ENCODE measurements at regions not wholly inside any gene's neighbourhood (a gene's known extent, or its start where the extent isn't known, plus 50 kb on each side); places are given as distances from the start of the nearest gene placed in this dataset.
"Not testable (repeated sequence)": the region's sequence is repeated elsewhere in the genome, so short reads cannot be mapped to it uniquely, and the experiment has no call there.

DNA sequence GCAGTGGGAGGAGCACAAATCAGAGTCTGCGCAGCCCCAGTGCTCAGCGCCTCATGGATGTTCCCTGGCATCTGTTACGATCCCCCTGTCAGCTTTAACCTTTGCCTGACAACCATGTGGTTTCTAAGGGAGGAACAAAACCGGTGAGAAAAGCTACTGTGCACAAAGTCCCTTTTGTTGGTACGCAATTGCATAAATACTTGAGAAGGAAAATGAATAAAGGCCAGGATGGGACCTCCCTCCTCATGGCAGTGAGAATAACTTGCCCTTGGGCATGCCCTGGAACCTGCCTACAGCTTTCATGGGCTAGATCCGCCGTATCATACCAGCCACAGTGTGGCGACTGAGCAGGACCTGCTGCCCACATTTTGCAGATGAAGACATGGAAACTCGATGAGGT, 81.0 kb downstream of the RIN2 start:
- Mint-ChIP-seq H3K9me3 (peaks cover 2% of the 10 kb centered on the region), H3K4me3 (no peak overlapping the region), H3K4me1 (no peaks in the 10 kb centered on the region), H3K36me3 (ENCODE audit: low read depth) (no peaks in the 10 kb centered on the region), H3K27ac (no peak overlapping the region), H3K27me3 (peaks cover 4% of the 10 kb centered on the region)
- DNase-seq = no peak
- POLR2A ChIA-PET = no interaction called here
- CTCF ChIA-PET = no interaction called here

DNA sequence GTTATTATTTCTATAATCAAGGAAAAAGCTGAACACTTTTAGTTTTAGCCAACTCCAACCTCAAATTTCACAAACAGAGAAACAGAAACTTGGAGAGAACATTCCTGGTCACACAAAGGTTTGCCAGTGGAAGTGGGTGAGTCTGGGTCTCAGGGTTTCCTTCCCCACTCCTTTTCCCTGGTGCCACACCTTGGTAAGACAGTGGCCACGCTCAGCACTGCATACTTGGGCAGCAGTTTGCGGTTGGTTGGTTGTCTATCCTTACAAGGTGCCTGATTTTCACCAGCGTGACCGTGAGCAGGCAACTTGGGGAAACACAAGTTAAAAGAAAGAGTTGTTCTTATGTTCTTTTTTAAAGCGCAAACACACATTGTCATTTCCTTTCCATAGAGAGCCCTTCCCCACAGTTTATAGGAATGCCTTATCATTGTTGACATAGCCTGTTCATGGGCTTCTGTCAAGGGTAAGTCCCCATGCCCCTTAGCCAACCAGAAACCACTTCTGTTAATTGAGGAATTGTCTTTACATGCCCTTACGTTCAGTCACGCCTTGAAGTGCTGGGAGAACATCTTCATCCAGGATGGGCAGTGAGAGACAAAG, 82.2 kb downstream of the RIN2 start:
- ChIA-PET CTCF (no interaction called here), POLR2A (no interaction called here)
- no peak overlapping the region for H3K27ac Mint-ChIP-seq
- no peaks in the 10 kb centered on the region for H3K36me3 Mint-ChIP-seq (ENCODE audit: low read depth)
- H3K9me3 Mint-ChIP-seq = peaks cover 2% of the 10 kb centered on the region
- H3K4me3 Mint-ChIP-seq = no peak overlapping the region
- H3K4me1 Mint-ChIP-seq = no peaks in the 10 kb centered on the region
- DNase-seq = no peak
- peaks cover 4% of the 10 kb centered on the region for H3K27me3 Mint-ChIP-seq

DNA sequence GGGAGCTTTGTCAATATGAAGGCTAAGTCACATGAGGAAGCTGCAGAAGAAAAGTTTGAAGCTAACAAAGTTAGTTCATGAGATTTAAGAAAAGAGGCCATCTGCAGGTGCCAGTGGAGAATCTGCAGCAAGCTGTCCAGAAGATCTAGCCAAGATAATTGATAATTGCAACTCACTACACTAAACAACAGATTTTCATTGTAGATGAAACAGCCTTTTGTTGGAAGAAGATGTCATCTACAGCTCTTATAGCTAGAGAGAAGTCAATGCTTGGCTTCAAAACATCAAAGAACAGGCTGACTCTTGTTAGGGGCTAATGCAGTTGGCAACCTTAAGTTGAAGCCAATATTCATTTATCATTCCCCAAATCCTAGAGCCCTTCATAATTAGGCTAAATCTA, 83.7 kb downstream of the RIN2 start:
- H3K27me3 Mint-ChIP-seq = peaks cover 9% of the 10 kb centered on the region
- H3K4me3 Mint-ChIP-seq = no peak overlapping the region
- H3K27ac Mint-ChIP-seq = no peak overlapping the region
- no peaks in the 10 kb centered on the region for H3K4me1 Mint-ChIP-seq
- H3K9me3 Mint-ChIP-seq = peaks cover 2% of the 10 kb centered on the region
- no peak for DNase-seq
- ChIA-PET POLR2A (no interaction called here), CTCF (no interaction called here)
- no peaks in the 10 kb centered on the region for H3K36me3 Mint-ChIP-seq (ENCODE audit: low read depth)

DNA sequence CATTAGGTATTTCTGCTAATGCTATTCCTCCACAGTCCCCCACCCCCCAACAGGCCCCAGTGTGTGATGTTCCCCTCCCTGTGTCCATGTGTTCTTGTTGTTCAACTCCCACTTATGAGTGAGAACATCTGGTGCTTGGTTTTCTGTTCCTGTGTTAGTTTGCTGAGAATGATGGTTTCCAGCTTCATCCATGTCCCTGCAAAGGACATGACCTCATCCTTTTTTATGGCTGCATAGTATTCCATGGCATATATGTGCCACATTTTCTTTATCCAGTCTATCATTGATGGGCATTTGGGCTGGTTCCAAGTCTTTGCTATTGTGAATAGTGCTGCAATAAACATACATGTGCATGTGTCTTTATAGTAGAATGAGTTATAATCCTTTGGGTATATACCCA, 86.8 kb downstream of the RIN2 start:
- POLR2A ChIA-PET; H3K36me3 Mint-ChIP-seq (ENCODE audit: low read depth); H3K27me3 Mint-ChIP-seq; H3K9me3 Mint-ChIP-seq; H3K4me1 Mint-ChIP-seq; DNase-seq; H3K4me3 Mint-ChIP-seq; H3K27ac Mint-ChIP-seq: not testable (repeated sequence)
- CTCF ChIA-PET = interaction anchor here (0.5 kb wide), 1 partner anchor 182 kb away, joined by 4 read pairs; no protein-coding TSS in a partner anchor

GRCh38 chr20:19847383-19847782, 89.3 kb downstream of the RIN2 start:
- Mint-ChIP-seq H3K9me3 (peaks cover 2% of the 10 kb centered on the region), H3K27ac (no peak overlapping the region), H3K36me3 (ENCODE audit: low read depth) (no peaks in the 10 kb centered on the region), H3K27me3 (peaks cover 7% of the 10 kb centered on the region), H3K4me3 (no peak overlapping the region), H3K4me1 (no peaks in the 10 kb centered on the region)
- ChIA-PET POLR2A (no interaction called here), CTCF (no interaction called here)
- DNase-seq = no peak

GRCh38 chr20:19849341-19850197, 91.5 kb downstream of the RIN2 start:
- Mint-ChIP-seq H3K4me1 (no peaks in the 10 kb centered on the region), H3K36me3 (ENCODE audit: low read depth) (no peaks in the 10 kb centered on the region), H3K9me3 (no peaks in the 10 kb centered on the region), H3K4me3 (no peak overlapping the region), H3K27ac (no peak overlapping the region), H3K27me3 (peaks cover 5% of the 10 kb centered on the region)
- no peak for DNase-seq
- CTCF ChIA-PET = interaction anchor here (0.6 kb wide), 1 partner anchor 431 kb away, joined by 3 read pairs; no protein-coding TSS in a partner anchor
- POLR2A ChIA-PET = no interaction called here

- Mint-ChIP-seq H3K27me3 (peaks cover 5% of the 10 kb centered on the region), H3K4me3 (no peak overlapping the region), H3K36me3 (ENCODE audit: low read depth) (no peaks in the 10 kb centered on the region), H3K27ac (no peak overlapping the region), H3K9me3 (no peaks in the 10 kb centered on the region), H3K4me1 (no peaks in the 10 kb centered on the region)
- no peak for DNase-seq
- CTCF ChIA-PET = no interaction called here
- POLR2A ChIA-PET = no interaction called here
Observed at GRCh38 chr20:19850198-19850533, 92.1 kb downstream of the RIN2 start.

- H3K27ac Mint-ChIP-seq = no peak overlapping the region
- no peak overlapping the region for H3K4me3 Mint-ChIP-seq
Observed at GRCh38 chr20:19851861-19852260, 93.8 kb downstream of the RIN2 start.

DNA sequence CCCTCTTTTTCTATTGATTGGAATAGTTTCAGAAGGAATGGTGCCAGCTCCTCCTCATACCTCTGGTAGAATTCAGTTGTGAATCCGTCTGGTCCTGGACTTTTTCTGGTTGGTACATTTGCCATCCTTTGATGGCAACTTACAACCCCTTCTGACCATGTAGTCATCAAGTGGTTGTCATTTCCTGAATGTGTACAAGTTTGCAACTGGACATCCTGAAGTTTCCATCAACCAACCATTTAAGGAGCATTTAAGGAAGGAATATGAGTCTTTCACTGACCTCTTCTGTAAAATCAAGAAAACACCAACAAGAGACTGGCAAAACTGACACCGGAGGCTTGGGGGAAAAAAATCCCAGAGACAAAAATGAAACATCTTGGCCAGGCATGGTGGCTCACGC, 97.4 kb downstream of the RIN2 start:
- no peaks in the 10 kb centered on the region for H3K4me1 Mint-ChIP-seq
- no peak overlapping the region for H3K4me3 Mint-ChIP-seq
- peaks cover 2% of the 10 kb centered on the region for H3K27me3 Mint-ChIP-seq
- H3K27ac Mint-ChIP-seq = no peak overlapping the region
- no peak for DNase-seq
- POLR2A ChIA-PET = no interaction called here
- H3K36me3 Mint-ChIP-seq (ENCODE audit: low read depth) = no peaks in the 10 kb centered on the region
- H3K9me3 Mint-ChIP-seq = no peaks in the 10 kb centered on the region
- CTCF ChIA-PET = no interaction called here

More at GRCh38 chr20:19851861-19852260, 93.8 kb downstream of the RIN2 start:
- H3K9me3 Mint-ChIP-seq = no peaks in the 10 kb centered on the region
- DNase-seq = no peak
- ChIA-PET CTCF (no interaction called here), POLR2A (no interaction called here)
- no peaks in the 10 kb centered on the region for H3K4me1 Mint-ChIP-seq
- H3K27me3 Mint-ChIP-seq = peaks cover 2% of the 10 kb centered on the region
- H3K36me3 Mint-ChIP-seq (ENCODE audit: low read depth) = no peaks in the 10 kb centered on the region

DNA sequence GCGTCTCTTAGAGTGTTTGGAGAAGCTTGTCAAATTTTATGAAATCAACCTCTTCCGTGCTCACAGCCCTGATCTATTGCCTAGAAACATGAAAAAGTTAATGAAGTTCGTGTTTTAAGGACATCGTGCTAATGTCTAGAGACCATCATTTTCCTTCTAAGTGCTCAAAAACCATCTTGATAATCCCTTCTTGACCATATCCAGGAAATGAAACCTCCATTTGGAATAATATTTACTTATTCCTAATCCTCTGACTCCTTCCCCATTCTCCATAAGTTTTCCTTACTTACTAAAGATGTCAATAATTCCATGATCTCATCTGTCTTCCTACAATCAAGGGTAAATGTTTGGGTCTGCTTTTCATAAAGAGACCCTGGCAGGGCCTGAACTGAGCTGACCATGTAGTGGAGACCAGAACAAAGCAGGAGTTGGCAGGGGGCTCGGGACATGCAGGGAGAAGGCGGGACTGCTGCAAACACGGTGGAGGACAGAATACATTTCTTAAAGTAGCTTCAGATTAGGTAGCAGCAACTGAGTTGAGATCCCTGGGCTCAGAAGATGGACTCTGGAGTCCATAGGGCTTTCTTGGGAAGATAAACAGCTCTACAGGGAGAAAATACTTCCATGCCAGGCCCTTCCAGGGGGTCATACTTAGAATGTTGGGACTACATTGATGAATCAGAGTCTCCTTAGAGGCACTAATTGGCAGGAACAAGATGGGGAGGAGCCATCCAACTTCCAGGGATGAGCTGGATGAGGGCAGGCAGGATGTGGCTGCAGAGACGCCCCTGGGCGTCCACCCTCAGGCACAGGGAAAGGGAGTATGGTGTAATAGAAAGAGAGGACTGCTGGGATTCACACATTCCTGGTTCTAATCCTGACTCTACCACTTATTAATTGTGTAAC, 100.7 kb downstream of the RIN2 start:
- CTCF ChIA-PET = no interaction called here
- Mint-ChIP-seq H3K9me3 (peaks cover 5% of the 10 kb centered on the region), H3K27ac (no peak overlapping the region), H3K4me1 (no peaks in the 10 kb centered on the region), H3K36me3 (ENCODE audit: low read depth) (no peaks in the 10 kb centered on the region), H3K4me3 (no peak overlapping the region), H3K27me3 (peaks cover 7% of the 10 kb centered on the region)
- DNase-seq = no peak
- POLR2A ChIA-PET = no interaction called here

DNA sequence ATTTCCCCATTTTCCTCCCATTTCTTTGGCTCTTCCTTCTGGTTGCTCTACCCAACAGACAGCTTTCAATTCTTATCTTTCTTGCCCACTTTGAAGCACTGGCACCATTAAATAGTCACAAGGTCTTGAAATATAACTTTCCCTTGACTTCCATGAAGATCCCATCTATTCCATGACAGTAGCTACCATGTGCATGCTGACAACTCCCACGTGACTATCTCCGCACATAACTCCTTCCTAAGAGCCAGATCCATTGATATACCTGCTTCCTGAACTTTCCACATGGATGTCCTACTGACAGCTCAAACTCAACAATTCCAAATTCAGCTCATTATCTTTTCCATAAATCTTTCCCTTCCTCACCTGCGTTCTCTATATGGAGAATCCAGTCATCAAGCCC, 101.4 kb downstream of the RIN2 start:
- ChIA-PET POLR2A (no interaction called here), CTCF (no interaction called here)
- H3K27me3 Mint-ChIP-seq = peaks cover 8% of the 10 kb centered on the region
- no peak overlapping the region for H3K27ac Mint-ChIP-seq
- H3K9me3 Mint-ChIP-seq = peaks cover 5% of the 10 kb centered on the region
- H3K36me3 Mint-ChIP-seq (ENCODE audit: low read depth) = no peaks in the 10 kb centered on the region
- H3K4me1 Mint-ChIP-seq = no peaks in the 10 kb centered on the region
- no peak for DNase-seq
- no peak overlapping the region for H3K4me3 Mint-ChIP-seq

DNA sequence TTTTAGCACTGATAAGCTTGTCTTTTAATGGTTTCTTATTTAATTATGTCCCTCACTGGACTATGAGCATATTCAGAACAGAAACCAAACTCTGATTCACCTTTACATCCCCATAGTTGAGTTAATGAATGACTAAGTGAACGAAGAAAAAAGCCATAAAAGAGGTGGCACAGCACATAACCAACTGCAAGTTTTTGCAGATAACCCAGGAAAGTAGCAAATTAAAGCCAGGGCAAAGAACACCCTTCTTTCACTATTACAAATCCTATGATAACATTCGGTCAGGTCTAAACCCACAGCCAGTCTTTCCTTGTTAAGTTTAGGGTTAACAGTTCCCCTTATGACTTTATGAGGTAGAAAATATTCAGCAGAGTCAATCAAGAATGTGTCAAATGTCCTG, 102.7 kb downstream of the RIN2 start:
- Mint-ChIP-seq H3K27me3 (peaks cover 7% of the 10 kb centered on the region), H3K4me3 (no peak overlapping the region), H3K36me3 (ENCODE audit: low read depth) (no peaks in the 10 kb centered on the region), H3K4me1 (no peaks in the 10 kb centered on the region), H3K27ac (no peak overlapping the region), H3K9me3 (peaks cover 5% of the 10 kb centered on the region)
- ChIA-PET POLR2A (no interaction called here), CTCF (no interaction called here)
- no peak for DNase-seq

- no peak for DNase-seq
- no peak overlapping the region for H3K4me3 Mint-ChIP-seq
- H3K4me1 Mint-ChIP-seq = no peaks in the 10 kb centered on the region
- peaks cover 5% of the 10 kb centered on the region for H3K9me3 Mint-ChIP-seq
- ChIA-PET CTCF (no interaction called here), POLR2A (no interaction called here)
- peaks cover 7% of the 10 kb centered on the region for H3K27me3 Mint-ChIP-seq
- H3K36me3 Mint-ChIP-seq (ENCODE audit: low read depth) = no peaks in the 10 kb centered on the region
- no peak overlapping the region for H3K27ac Mint-ChIP-seq
Observed at GRCh38 chr20:19861147-19861759, 103.2 kb downstream of the RIN2 start.
